ENCODE measurements at regions not wholly inside any gene's neighbourhood (a gene's known extent, or its start where the extent isn't known, plus 50 kb on each side); places are given as distances from the start of the nearest gene placed in this dataset.

DNA sequence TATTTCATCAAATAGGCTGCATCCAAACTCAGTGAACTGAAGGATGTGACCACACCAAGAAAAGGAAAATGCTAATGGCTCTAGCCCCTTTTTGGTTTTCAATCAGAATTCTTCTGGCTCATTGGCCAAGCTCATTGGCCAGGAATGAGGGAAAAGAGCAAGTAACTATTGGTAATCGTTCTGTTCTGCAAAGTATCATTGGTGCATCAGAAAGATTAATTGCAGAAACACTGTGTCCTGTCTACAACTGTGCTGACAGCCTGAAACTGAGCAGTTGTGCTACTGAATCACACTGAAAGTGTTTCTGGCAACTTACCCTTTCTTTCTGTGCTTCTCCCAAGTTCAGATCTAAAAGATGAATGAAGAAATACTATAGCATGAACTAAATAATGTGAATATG, 116.4 kb upstream of the ROBO2 start:
- intact Hi-C loops (cut with DNase I) = no loop called here
- H3K4me1 ChIP-seq = no peaks in the 10 kb centered on the region
- ATAC-seq = no peak
- no peak overlapping the region for H3K4me3 ChIP-seq
- TF ChIP-seq, protein P1, sequence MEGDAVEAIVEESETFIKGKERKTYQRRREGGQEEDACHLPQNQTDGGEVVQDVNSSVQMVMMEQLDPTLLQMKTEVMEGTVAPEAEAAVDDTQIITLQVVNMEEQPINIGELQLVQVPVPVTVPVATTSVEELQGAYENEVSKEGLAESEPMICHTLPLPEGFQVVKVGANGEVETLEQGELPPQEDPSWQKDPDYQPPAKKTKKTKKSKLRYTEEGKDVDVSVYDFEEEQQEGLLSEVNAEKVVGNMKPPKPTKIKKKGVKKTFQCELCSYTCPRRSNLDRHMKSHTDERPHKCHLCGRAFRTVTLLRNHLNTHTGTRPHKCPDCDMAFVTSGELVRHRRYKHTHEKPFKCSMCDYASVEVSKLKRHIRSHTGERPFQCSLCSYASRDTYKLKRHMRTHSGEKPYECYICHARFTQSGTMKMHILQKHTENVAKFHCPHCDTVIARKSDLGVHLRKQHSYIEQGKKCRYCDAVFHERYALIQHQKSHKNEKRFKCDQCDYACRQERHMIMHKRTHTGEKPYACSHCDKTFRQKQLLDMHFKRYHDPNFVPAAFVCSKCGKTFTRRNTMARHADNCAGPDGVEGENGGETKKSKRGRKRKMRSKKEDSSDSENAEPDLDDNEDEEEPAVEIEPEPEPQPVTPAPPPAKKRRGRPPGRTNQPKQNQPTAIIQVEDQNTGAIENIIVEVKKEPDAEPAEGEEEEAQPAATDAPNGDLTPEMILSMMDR (IDR thresholded peaks at IDR 0.05) = no peak
- H3K27me3 ChIP-seq = no peaks in the 10 kb centered on the region
- DNase-seq = no peak
- no peaks in the 10 kb centered on the region for H3K9me3 ChIP-seq
- no peak overlapping the region for H3K27ac ChIP-seq
- H3K36me3 ChIP-seq = no peaks in the 10 kb centered on the region

DNA sequence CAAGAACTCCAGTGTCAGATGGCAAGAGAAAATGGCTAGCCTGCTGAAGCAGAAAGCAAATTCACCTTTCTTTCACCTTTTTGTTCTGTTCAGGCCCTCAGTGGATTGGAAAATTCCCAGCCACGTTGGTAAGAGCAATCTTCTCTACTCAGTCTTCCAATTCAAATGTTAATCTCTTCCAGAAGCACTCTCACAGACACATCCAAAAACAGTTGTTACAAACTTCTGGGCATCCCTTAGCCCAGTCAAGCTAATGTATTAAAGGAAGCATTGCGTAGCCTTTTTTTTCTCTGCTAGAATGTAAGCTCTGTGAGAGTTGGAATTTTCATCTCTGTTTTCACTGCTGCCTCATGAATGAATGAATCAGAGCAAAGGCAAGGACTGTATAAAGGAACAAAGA, 109.2 kb upstream of the ROBO2 start:
- no peaks in the 10 kb centered on the region for H3K4me1 ChIP-seq
- intact Hi-C loops (cut with DNase I) = no loop called here
- DNase-seq (no peak), ATAC-seq (no peak)
- TF ChIP-seq, protein P1 (IDR thresholded peaks at IDR 0.05) = no peak
- no peaks in the 10 kb centered on the region for H3K9me3 ChIP-seq
- H3K27ac ChIP-seq = no peak overlapping the region
- H3K4me3 ChIP-seq = no peak overlapping the region
- no peaks in the 10 kb centered on the region for H3K27me3 ChIP-seq
- H3K36me3 ChIP-seq = no peaks in the 10 kb centered on the region

DNA sequence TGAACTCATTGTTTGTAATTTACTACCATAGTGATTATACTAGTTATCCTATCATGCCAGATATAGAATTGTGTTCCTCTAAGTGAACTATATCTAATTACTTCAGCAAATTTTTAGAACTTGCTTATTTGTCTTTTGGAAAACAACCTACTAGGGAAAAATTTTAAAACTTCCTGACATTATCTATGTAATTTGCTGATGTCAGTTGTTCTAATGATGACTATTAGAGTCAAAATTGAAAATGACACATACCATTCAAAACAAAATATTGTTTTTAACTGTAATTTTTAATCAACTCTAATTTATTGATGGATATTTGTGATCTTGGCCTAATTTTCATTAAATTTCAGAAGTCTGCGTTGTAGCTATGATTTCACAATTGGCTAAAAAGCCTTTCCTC, 106.7 kb upstream of the ROBO2 start:
- H3K27me3 ChIP-seq = no peaks in the 10 kb centered on the region
- TF ChIP-seq, protein P1 (IDR thresholded peaks at IDR 0.05) = no peak
- no peak for DNase-seq
- H3K27ac ChIP-seq = no peak overlapping the region
- intact Hi-C loops (cut with DNase I) = no loop called here
- ATAC-seq = no peak
- H3K36me3 ChIP-seq = no peaks in the 10 kb centered on the region
- no peaks in the 10 kb centered on the region for H3K9me3 ChIP-seq
- no peak overlapping the region for H3K4me3 ChIP-seq
- no peaks in the 10 kb centered on the region for H3K4me1 ChIP-seq

- H3K4me3 ChIP-seq = no peak overlapping the region
- H3K36me3 ChIP-seq = no peaks in the 10 kb centered on the region
- H3K4me1 ChIP-seq = no peaks in the 10 kb centered on the region
- H3K9me3 ChIP-seq = no peaks in the 10 kb centered on the region
- no peak overlapping the region for H3K27ac ChIP-seq
- no peaks in the 10 kb centered on the region for H3K27me3 ChIP-seq
- intact Hi-C loops (cut with DNase I) = no loop called here
- ATAC-seq (no peak), DNase-seq (no peak)
- TF ChIP-seq, protein P1 (IDR thresholded peaks at IDR 0.05) = no peak
Observed at GRCh38 chr3:76938962-76939361, 100.9 kb upstream of the ROBO2 start.

GRCh38 chr3:76940181-76940770, 99.6 kb upstream of the ROBO2 start:
- no peaks in the 10 kb centered on the region for H3K9me3 ChIP-seq
- no peak overlapping the region for H3K27ac ChIP-seq
- H3K36me3 ChIP-seq = no peaks in the 10 kb centered on the region
- no peaks in the 10 kb centered on the region for H3K27me3 ChIP-seq
- H3K4me3 ChIP-seq = no peak overlapping the region
- TF ChIP-seq, protein P1 (IDR thresholded peaks at IDR 0.05) = no peak
- no peak for DNase-seq
- ATAC-seq = no peak
- intact Hi-C loops (cut with DNase I) = no loop called here
- no peaks in the 10 kb centered on the region for H3K4me1 ChIP-seq

- intact Hi-C loops (cut with DNase I) = no loop called here
- ATAC-seq (no peak), DNase-seq (no peak)
- Histone ChIP-seq H3K27ac (no peak overlapping the region), H3K9me3 (no peaks in the 10 kb centered on the region), H3K36me3 (no peaks in the 10 kb centered on the region), H3K4me3 (no peak overlapping the region), H3K27me3 (no peaks in the 10 kb centered on the region), H3K4me1 (no peaks in the 10 kb centered on the region)
- TF ChIP-seq, protein P1 (IDR thresholded peaks at IDR 0.05) = no peak
Observed at GRCh38 chr3:76941376-76941775, 98.5 kb upstream of the ROBO2 start.
